ENCODE measurements at regions not wholly inside any gene's neighbourhood (a gene's known extent, or its start where the extent isn't known, plus 50 kb on each side); places are given as distances from the start of the nearest gene placed in this dataset.

GRCh38 chr13:110773480-110773879 lies 60.0 kb downstream of the ING1 start:
- Histone ChIP-seq H3K27me3 (ENCODE audit: insufficient read depth, low read length) (peaks cover 3% of the 10 kb centered on the region), H3K4me3 (ENCODE audit: low read length) (no peak overlapping the region), H3K4me1 (ENCODE audit: insufficient read depth, low read length) (no peaks in the 10 kb centered on the region), H3K9me3 (ENCODE audit: low read depth, low read length) (no peaks in the 10 kb centered on the region)

- Histone ChIP-seq H3K27me3 (ENCODE audit: insufficient read depth, low read length) (peaks cover 3% of the 10 kb centered on the region), H3K4me1 (ENCODE audit: insufficient read depth, low read length) (no peaks in the 10 kb centered on the region), H3K9me3 (ENCODE audit: low read depth, low read length) (no peaks in the 10 kb centered on the region), H3K4me3 (ENCODE audit: low read length) (no peak overlapping the region)
Measured at GRCh38 chr13:110774051-110774450, 60.6 kb downstream of the ING1 start.

GRCh38 chr13:110774490-110774889 lies 61.0 kb downstream of the ING1 start:
- Histone ChIP-seq H3K4me3 (ENCODE audit: low read length) (no peak overlapping the region), H3K4me1 (ENCODE audit: insufficient read depth, low read length) (no peaks in the 10 kb centered on the region), H3K27me3 (ENCODE audit: insufficient read depth, low read length) (peaks cover 3% of the 10 kb centered on the region)

DNA sequence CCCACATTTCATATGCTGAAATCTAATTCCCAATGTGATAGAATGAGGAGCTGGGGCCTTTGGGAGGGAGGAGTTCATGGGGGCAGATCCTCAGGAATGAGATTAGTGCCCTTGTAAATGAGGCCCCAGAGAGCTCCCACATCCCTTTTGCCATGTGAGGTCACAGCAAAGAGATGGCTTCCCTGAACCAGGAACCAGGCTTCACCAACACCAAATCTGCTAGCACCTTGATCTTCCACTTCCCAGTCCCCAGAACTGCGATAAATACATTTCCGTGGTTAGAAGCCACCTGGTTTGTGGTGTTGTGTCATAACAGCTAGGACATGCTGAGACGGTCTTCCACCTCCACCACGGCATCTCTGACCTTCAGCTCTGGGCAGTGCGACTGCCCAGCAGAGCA lies 62.1 kb downstream of the ING1 start:
- no peak overlapping the region for H3K4me3 ChIP-seq (ENCODE audit: low read length)
- H3K4me1 ChIP-seq (ENCODE audit: insufficient read depth, low read length), result no peaks in the 10 kb centered on the region
- peaks cover 3% of the 10 kb centered on the region for H3K27me3 ChIP-seq (ENCODE audit: insufficient read depth, low read length)
- no peaks in the 10 kb centered on the region for H3K9me3 ChIP-seq (ENCODE audit: low read depth, low read length)

More at GRCh38 chr13:110774490-110774889, 61.0 kb downstream of the ING1 start:
- no peaks in the 10 kb centered on the region for H3K9me3 ChIP-seq (ENCODE audit: low read depth, low read length)

- H3K4me3 ChIP-seq (ENCODE audit: low read length), result no peak overlapping the region
- no peaks in the 10 kb centered on the region for H3K9me3 ChIP-seq (ENCODE audit: low read depth, low read length)
- H3K4me1 ChIP-seq (ENCODE audit: insufficient read depth, low read length), result no peaks in the 10 kb centered on the region
- no peaks in the 10 kb centered on the region for H3K27me3 ChIP-seq (ENCODE audit: insufficient read depth, low read length)
Measured at GRCh38 chr13:110777251-110777820, 63.8 kb downstream of the ING1 start.

DNA sequence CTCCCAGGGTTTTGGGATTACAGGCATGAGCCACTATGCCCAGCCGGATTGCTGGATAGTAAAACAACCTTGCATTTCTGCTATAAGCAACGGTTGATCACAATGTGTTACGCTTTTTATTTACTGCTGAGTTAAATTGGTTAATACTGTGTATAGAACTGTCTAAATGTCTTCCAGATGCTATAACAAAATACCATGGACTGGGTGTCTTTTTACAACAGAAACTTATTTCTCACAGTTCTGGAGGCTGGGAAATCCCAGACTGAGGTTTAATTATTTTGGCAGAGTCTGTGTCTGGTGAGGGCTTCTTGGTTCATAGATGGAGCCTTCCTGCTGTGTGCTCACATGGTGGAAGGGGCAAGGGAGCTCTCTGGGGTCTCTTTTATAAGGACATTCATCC lies 65.5 kb downstream of the ING1 start:
- no peaks in the 10 kb centered on the region for H3K4me1 ChIP-seq (ENCODE audit: insufficient read depth, low read length)
- H3K27me3 ChIP-seq (ENCODE audit: insufficient read depth, low read length), result no peaks in the 10 kb centered on the region
- no peaks in the 10 kb centered on the region for H3K9me3 ChIP-seq (ENCODE audit: low read depth, low read length)
- no peak overlapping the region for H3K4me3 ChIP-seq (ENCODE audit: low read length)

- Histone ChIP-seq H3K4me3 (ENCODE audit: low read length) (no peak overlapping the region), H3K27me3 (ENCODE audit: insufficient read depth, low read length) (peaks cover 3% of the 10 kb centered on the region), H3K4me1 (ENCODE audit: insufficient read depth, low read length) (no peaks in the 10 kb centered on the region), H3K9me3 (ENCODE audit: low read depth, low read length) (no peaks in the 10 kb centered on the region)
Measured at GRCh38 chr13:110780422-110780821, 66.9 kb downstream of the ING1 start.

DNA sequence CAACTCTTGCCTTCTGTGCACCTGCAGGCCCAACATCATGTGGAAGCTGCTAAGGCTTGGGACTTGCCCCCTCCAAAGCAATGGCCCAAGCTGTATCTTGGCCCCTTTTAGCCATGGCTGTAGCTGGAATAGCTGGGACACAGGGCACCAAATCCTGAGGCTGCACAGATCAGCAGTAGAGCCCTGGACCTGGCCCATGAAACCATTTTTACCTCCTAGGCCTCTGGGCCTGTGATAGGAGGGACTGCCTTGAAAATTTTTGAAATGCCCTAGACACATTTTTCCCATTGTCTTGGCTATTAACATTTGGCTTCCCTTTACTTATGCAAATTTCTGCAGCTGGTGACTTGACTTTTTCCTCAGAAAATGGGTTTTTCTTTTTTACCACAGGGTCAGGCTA lies 68.7 kb downstream of the ING1 start:
- Histone ChIP-seq H3K4me1 (ENCODE audit: insufficient read depth, low read length) (no peaks in the 10 kb centered on the region), H3K9me3 (ENCODE audit: low read depth, low read length) (no peaks in the 10 kb centered on the region), H3K4me3 (ENCODE audit: low read length) (no peak overlapping the region), H3K27me3 (ENCODE audit: insufficient read depth, low read length) (peaks cover 3% of the 10 kb centered on the region)

GRCh38 chr13:110784704-110785103 lies 71.2 kb downstream of the ING1 start:
- H3K4me3 ChIP-seq (ENCODE audit: low read length), result no peak overlapping the region
- no peaks in the 10 kb centered on the region for H3K4me1 ChIP-seq (ENCODE audit: insufficient read depth, low read length)
- peaks cover 3% of the 10 kb centered on the region for H3K27me3 ChIP-seq (ENCODE audit: insufficient read depth, low read length)
- H3K9me3 ChIP-seq (ENCODE audit: low read depth, low read length), result no peaks in the 10 kb centered on the region

DNA sequence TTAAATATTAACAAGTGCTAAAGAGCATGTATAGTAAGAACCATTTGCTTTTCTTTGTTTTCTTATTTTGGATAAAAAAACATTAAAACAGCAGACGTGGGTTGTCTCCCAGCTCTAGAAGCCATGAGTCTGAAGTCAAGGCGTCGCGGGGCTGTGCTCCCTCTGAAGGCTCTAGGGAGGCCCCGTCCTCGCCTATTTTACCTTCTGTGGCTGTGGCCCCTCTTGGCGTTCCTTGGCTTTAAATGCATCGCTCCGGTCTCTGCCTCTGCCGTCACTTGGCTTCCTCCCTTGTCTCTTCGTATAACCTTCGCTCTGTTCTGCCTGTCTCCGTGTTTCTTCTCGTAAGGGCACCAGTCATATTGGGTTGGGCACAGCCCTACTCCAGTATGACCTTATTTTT lies 75.3 kb downstream of the ING1 start:
- Histone ChIP-seq H3K27me3 (ENCODE audit: insufficient read depth, low read length) (peaks cover 3% of the 10 kb centered on the region), H3K4me1 (ENCODE audit: insufficient read depth, low read length) (no peaks in the 10 kb centered on the region), H3K9me3 (ENCODE audit: low read depth, low read length) (peaks cover 17% of the 10 kb centered on the region), H3K4me3 (ENCODE audit: low read length) (no peak overlapping the region)

DNA sequence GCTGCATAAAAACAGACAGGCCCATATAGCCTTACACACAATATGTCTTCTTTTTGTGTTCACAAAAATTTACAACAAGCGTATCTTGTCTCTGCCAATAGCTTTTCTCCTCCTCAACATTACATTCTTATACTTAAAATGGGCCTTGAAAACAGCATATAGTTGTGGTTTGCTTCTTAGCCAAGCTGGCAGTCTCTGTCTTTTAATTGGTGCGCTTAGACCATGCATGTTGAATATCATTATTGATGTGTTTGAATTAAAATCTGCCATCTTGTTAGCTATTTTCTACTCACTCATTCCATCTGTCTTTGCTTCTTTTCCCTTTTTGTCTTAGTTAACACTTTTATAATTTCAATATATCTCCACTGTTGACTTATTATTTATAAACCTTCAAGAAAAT lies 76.4 kb downstream of the ING1 start:
- Histone ChIP-seq H3K4me3 (ENCODE audit: low read length) (no peak overlapping the region), H3K4me1 (ENCODE audit: insufficient read depth, low read length) (no peaks in the 10 kb centered on the region), H3K9me3 (ENCODE audit: low read depth, low read length) (peaks cover 17% of the 10 kb centered on the region), H3K27me3 (ENCODE audit: insufficient read depth, low read length) (no peaks in the 10 kb centered on the region)

- no peaks in the 10 kb centered on the region for H3K27me3 ChIP-seq (ENCODE audit: insufficient read depth, low read length)
- peaks cover 17% of the 10 kb centered on the region for H3K9me3 ChIP-seq (ENCODE audit: low read depth, low read length)
- H3K4me1 ChIP-seq (ENCODE audit: insufficient read depth, low read length), result no peaks in the 10 kb centered on the region
- no peak overlapping the region for H3K4me3 ChIP-seq (ENCODE audit: low read length)
Measured at GRCh38 chr13:110790371-110790770, 76.9 kb downstream of the ING1 start.

DNA sequence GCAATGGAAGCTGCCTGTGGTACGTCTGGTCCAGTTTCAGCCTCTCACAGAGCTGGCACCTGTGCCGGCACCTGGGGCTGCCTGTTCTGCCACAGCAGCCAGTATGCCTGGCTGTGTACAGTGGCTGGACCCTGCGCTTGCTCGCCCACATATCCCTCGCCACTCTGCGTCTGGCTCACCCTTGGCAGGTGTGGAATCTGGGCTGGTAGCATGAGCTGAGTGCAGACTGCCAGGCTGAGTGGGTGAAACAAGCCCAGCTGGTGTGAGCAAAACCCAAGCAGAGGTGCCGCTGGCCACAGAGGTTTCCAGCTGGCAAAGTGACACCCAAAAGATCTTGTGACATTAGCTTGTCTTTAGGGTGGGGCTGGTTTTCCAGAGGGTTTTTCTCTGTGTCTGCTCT lies 80.7 kb downstream of the ING1 start:
- Histone ChIP-seq H3K4me1 (ENCODE audit: insufficient read depth, low read length) (no peaks in the 10 kb centered on the region), H3K27me3 (ENCODE audit: insufficient read depth, low read length) (peaks cover 15% of the 10 kb centered on the region), H3K4me3 (ENCODE audit: low read length) (no peak overlapping the region), H3K9me3 (ENCODE audit: low read depth, low read length) (peaks cover 17% of the 10 kb centered on the region)

GRCh38 chr13:110797230-110797877 lies 83.9 kb downstream of the ING1 start:
- Histone ChIP-seq H3K27me3 (ENCODE audit: insufficient read depth, low read length) (peaks cover 36% of the 10 kb centered on the region), H3K4me3 (ENCODE audit: low read length) (no peak overlapping the region), H3K9me3 (ENCODE audit: low read depth, low read length) (peaks cover 2% of the 10 kb centered on the region), H3K4me1 (ENCODE audit: insufficient read depth, low read length) (no peaks in the 10 kb centered on the region)

DNA sequence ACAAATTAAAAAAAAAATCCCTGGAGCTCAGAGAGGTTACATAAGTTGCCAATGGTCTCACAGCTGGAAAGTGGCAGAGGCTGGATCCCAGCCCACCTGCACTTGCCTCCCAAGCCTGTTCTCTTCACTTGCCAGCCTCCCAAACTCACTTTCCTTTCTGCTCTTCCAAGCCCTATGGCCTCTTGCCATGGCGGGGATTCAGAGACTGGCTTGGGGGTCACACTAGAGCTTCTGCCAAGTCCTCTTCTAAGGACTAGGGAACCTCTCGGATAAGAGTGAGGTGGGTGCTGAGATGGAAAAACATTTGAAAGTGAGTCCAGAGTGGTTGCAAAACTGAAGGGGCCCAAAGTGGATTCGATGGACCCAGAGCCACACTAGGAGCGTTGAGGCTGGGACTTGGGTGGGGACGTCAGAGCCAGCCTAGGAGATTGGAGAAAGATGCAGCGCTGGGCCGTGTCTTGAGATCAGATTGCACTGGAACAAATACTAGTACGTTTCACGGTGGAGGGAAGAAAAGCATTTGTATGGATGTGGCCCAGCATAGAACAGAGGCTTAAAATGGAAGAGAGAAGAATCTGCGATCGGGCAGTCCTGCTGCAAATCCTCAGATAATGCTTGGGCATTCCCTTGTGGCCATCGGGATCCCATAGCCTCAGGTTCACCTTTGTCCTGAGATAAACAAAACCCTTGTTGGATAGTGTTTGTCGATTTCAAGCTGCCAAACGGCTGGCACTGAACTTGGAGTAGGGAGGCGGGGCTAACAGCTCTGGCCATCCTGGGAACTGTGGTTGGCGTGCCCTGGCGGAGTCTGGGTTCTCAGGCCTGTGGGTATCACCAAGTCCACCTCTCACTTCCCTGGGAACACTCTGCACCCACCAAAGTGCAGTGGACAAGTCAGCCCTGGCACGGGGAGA lies 84.8 kb downstream of the ING1 start:
- H3K9me3 ChIP-seq (ENCODE audit: low read depth, low read length), result no peaks in the 10 kb centered on the region
- H3K27me3 ChIP-seq (ENCODE audit: insufficient read depth, low read length), result peaks cover 40% of the 10 kb centered on the region
- H3K4me3 ChIP-seq (ENCODE audit: low read length), result no peak overlapping the region
- H3K4me1 ChIP-seq (ENCODE audit: insufficient read depth, low read length), result no peaks in the 10 kb centered on the region

Measured in mononuclear cell (primary cell).